ENCODE measurements at regions not wholly inside any gene's neighbourhood (a gene's known extent, or its start where the extent isn't known, plus 50 kb on each side); places are given as distances from the start of the nearest gene placed in this dataset.

GRCh38 chr14:101009531-101009930 lies 106.0 kb upstream of the RTL1 start:
- TF ChIP-seq CTCF (conservative IDR thresholded peaks at IDR 0.05; ENCODE audit: low read length) (no peak), EZH2phosphoT487 (IDR thresholded peaks at IDR 0.05; ENCODE audit: borderline replicate concordance, low read depth, low read length) (no peak)

Measured in OCI-LY7 (cell line).